ENCODE measurements at regions not wholly inside any gene's neighbourhood (a gene's known extent, or its start where the extent isn't known, plus 50 kb on each side); places are given as distances from the start of the nearest gene placed in this dataset.

DNA sequence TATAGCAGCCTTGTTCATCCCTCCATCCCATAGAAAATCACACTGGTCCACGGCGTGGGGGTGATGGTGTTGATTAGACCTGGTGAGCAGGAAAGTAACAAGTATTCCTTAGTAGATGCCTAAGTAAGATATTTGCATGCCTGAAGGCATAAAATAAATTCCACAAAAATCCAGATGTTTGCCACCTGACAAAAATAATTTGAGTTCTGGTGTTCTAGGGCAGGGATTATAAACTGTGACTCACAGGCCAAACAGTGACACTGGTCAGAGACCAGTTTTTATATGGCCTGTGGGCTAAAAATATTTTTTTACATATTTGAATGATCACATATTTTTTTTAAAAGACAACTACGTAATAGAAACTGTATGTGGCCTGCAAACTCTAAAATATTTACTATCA, 310.7 kb downstream of the RFC3 start:
- Mint-ChIP-seq H3K9me3 (peaks cover 0 to 2% (median 0%) of the 10 kb centered on the region in 9 donors), H3K4me3 (no peak overlapping the region), H3K36me3 (no peaks in the 10 kb centered on the region), H3K27ac (no peak overlapping the region), H3K27me3 (peaks cover 0 to 8% (median 0%) of the 10 kb centered on the region in 5 donors), H3K4me1 (no peaks in the 10 kb centered on the region)
- DNase-seq = no peak
- POLR2A ChIA-PET = no interaction called here
- ATAC-seq = no peak

DNA sequence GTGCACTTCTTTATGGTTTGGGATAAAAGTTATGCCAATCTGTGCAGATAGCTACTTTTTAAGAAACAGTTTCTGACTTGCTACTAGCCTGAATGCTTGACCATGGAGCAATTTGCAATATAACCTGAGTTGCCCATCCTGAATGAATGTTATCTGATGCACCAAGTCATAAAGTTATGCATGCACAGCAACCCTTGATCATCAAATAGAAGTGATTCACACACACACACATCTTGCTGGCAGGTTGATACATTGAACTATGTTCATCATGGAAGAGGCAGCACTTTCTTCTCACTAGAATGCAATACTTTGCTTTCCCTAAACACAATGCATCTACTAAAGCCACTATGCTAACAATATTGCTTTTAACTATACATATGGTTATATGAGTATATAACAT, 311.5 kb downstream of the RFC3 start:
- Mint-ChIP-seq H3K4me3 (no peak overlapping the region), H3K4me1 (no peaks in the 10 kb centered on the region), H3K36me3 (no peaks in the 10 kb centered on the region), H3K27me3 (peaks cover 0 to 8% (median 0%) of the 10 kb centered on the region in 5 donors), H3K9me3 (peaks cover 0 to 2% (median 0%) of the 10 kb centered on the region in 9 donors), H3K27ac (no peak overlapping the region)
- ATAC-seq (no peak), DNase-seq (no peak)
- POLR2A ChIA-PET = no interaction called here

DNA sequence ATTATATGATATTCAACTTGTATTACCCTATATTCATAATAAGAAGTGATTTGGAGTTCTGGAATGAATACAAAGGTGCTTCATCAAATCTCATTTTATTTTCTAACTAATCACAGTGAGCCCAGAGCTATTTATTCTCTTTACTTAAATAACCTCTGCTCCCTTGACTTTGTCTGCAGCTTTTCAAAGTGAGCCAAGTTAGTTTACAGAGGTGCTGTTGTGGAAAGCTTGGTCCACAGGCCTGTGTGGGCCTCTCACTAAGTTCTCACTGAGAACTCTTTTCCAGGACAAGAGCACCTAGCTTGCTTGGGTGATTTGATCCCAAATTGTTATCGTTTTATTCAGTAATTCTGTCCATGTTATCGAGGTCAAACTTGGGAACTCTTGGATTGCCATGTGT, 319.3 kb downstream of the RFC3 start:
- ATAC-seq (no peak), DNase-seq (no peak)
- POLR2A ChIA-PET = no interaction called here
- Mint-ChIP-seq H3K27ac (no peak overlapping the region), H3K4me1 (no peaks in the 10 kb centered on the region), H3K27me3 (peaks cover 1 to 17% (median 6%) of the 10 kb centered on the region in 5 donors), H3K4me3 (no peak overlapping the region), H3K36me3 (no peaks in the 10 kb centered on the region), H3K9me3 (peaks cover 0 to 11% (median 4%) of the 10 kb centered on the region in 9 donors)

DNA sequence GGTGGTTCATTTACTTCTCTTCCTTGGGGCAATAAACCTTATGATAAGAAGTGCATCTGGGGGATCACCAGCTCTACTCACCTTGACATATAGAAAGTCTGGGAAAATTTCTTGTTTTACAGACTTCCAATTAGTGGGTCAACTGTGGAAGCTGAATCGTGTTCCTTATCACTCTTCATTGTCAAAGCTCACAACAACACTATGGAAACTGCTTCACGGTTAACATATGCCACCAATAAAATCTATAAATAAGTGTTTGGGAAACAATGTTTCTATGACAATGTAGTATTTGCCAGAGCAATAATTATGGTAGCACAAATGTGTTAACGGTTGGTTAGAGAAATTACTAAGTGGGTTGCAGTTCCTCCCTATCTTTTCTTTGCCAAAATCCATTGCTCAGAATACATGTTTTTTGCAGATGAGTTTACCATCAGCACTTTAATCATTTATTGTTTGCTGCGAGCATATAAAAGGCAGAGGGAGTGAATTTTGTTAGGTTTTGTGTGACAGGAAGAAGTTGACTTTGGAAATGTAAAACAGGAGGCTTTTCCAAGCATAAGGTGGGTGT, 321.8 kb downstream of the RFC3 start:
- DNase-seq = no peak
- ATAC-seq = no peak
- Mint-ChIP-seq H3K27me3 (peaks cover 1 to 17% (median 8%) of the 10 kb centered on the region in 5 donors), H3K9me3 (peaks cover 0 to 10% (median 4%) of the 10 kb centered on the region in 9 donors), H3K27ac (peak overlapping the region in 1 of 10 donors; percentile 92), H3K36me3 (no peaks in the 10 kb centered on the region), H3K4me1 (no peaks in the 10 kb centered on the region), H3K4me3 (no peak overlapping the region)
- POLR2A ChIA-PET = no interaction called here

DNA sequence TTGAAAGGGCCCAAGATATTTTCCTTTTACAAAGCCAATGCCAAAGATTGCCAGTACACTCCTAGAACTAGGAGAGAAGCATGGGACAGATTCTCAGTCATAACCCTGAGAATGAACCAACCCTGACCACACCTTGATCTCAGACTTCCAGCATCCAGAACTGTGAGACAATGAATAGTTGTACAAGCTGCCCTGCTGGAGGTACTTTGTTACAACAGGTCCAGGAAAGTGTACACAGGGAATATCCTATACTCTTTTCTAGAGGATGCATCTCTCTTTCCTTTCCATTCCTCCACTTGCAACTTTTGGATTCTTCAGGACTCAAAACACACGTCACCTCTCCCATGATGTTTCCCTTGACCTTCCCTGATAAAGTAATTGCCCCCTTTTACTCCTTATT, 325.7 kb downstream of the RFC3 start:
- no peak for DNase-seq
- H3K27ac Mint-ChIP-seq = no peak overlapping the region
- no peaks in the 10 kb centered on the region for H3K4me1 Mint-ChIP-seq
- H3K27me3 Mint-ChIP-seq = peaks cover 1 to 13% (median 8%) of the 10 kb centered on the region in 5 donors
- ATAC-seq = no peak
- no peak overlapping the region for H3K4me3 Mint-ChIP-seq
- POLR2A ChIA-PET = no interaction called here
- no peaks in the 10 kb centered on the region for H3K36me3 Mint-ChIP-seq
- H3K9me3 Mint-ChIP-seq = peaks cover 0 to 5% (median 1%) of the 10 kb centered on the region in 9 donors

DNA sequence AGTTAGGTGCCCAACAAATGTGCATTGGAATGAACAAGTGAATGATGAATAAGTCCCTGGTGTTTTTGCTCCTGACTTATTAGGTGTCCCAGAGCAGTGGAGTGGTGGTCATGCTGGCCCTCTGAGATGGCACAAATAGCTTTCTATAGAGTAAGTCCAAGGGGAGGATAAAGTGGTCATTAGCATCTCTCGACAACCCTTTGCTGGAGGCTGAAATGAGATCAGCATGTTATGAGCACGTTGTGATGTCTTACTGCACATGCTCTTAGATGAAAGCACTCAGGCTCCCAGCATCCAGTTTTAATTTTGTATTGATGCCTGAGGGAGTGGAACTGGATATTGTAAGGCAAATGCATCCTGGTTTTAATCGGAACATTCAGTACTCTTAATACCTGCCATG, 326.2 kb downstream of the RFC3 start:
- Mint-ChIP-seq H3K4me3 (no peak overlapping the region), H3K36me3 (no peaks in the 10 kb centered on the region), H3K9me3 (peaks cover 0 to 2% (median 0%) of the 10 kb centered on the region in 9 donors), H3K27ac (no peak overlapping the region), H3K27me3 (peaks cover 1 to 10% (median 8%) of the 10 kb centered on the region in 5 donors), H3K4me1 (no peaks in the 10 kb centered on the region)
- ATAC-seq (no peak), DNase-seq (no peak)
- POLR2A ChIA-PET = no interaction called here

DNA sequence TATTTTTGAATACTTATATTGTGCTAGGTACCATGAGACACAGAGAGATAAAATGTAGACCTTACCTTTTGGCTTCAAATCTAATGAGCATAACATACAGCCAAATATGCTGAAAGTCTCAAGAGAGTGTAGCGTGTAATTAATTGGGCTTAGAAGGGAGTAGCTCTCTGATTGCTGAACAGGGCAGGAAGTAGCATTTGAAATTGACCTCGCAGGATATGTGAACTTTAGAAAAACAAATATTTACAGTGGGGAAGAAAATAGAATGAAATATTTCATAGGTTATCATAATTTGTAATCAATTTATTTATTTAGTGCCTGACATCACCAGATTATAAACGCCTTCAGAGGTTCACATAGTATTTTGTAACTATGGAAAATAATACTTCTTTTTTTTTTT, 327.1 kb downstream of the RFC3 start:
- POLR2A ChIA-PET = no interaction called here
- DNase-seq (no peak), ATAC-seq (no peak)
- Mint-ChIP-seq H3K27ac (no peak overlapping the region), H3K9me3 (peaks cover 0 to 2% (median 0%) of the 10 kb centered on the region in 9 donors), H3K36me3 (no peaks in the 10 kb centered on the region), H3K27me3 (peaks cover 0 to 7% (median 2%) of the 10 kb centered on the region in 5 donors), H3K4me3 (no peak overlapping the region), H3K4me1 (no peaks in the 10 kb centered on the region)

DNA sequence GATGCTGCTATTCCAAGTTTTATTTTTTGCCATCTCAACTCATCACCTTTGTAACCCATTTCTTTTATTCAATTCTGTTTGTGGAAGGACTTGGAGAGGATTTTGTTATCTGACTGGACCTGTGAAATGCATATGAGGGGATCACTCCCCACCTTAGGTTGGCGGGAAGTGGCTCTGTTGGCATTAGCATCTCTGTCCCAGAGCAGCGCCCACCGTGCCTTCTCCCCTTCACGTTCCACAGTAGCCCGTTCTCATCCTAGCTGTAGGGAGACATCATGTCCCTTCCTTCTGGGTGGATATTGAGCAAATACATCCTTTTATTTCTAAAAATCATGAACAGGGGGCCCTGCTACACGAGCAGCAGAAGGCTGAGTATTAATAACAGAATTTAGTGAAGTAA, 330.4 kb downstream of the RFC3 start:
- H3K27me3 Mint-ChIP-seq = peaks cover 0 to 16% (median 2%) of the 10 kb centered on the region in 5 donors
- H3K4me1 Mint-ChIP-seq = no peaks in the 10 kb centered on the region
- DNase-seq = no peak
- POLR2A ChIA-PET = no interaction called here
- ATAC-seq = no peak
- no peak overlapping the region for H3K27ac Mint-ChIP-seq
- no peaks in the 10 kb centered on the region for H3K36me3 Mint-ChIP-seq
- H3K4me3 Mint-ChIP-seq = no peak overlapping the region
- H3K9me3 Mint-ChIP-seq = peaks cover 0 to 3% (median 0%) of the 10 kb centered on the region in 9 donors

DNA sequence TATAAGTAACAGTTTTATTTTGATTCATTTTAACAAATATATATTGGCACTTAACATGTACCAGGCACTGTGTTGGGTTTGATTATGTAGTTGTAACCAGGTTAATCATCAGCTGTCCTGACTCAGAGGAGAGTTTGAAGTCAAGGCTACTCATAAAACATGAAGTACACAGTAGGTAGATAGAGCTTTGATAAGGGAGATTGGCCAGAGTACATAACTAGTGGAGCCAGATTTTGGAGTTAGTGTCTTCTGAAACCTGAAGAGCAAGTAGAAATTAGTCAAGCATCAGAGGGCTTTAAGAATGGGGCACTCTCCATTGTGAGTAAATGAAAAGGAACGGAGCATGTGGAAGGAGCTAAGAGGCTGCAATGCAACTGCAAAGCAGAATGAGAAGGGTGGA, 333.9 kb downstream of the RFC3 start:
- POLR2A ChIA-PET = no interaction called here
- no peak for DNase-seq
- ATAC-seq = no peak
- Mint-ChIP-seq H3K9me3 (peaks cover 0 to 3% (median 0%) of the 10 kb centered on the region in 9 donors), H3K4me1 (peaks cover 0 to 4% (median 1%) of the 10 kb centered on the region in 4 donors), H3K27me3 (peaks cover 2 to 26% (median 4%) of the 10 kb centered on the region in 5 donors), H3K36me3 (no peaks in the 10 kb centered on the region), H3K27ac (no peak overlapping the region), H3K4me3 (no peak overlapping the region)

DNA sequence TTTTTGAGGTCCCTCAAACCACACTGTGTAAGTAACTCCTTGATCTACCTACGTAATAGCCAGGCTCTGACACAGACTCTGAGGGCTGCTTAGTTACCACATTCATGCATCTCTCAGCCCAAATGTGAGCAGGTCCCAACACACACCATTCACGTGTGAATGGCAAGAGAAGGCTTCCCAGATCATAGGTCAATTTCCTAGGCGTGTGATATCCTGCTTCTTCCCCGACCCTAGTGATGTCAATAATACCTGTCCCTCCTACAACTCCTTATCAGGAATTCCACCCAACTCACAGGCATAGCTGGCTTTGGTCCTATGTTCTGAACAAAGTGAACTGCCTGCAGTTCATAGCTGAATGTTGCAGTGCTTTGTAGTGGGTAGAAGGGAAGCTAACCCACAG, 334.5 kb downstream of the RFC3 start:
- POLR2A ChIA-PET = no interaction called here

DNA sequence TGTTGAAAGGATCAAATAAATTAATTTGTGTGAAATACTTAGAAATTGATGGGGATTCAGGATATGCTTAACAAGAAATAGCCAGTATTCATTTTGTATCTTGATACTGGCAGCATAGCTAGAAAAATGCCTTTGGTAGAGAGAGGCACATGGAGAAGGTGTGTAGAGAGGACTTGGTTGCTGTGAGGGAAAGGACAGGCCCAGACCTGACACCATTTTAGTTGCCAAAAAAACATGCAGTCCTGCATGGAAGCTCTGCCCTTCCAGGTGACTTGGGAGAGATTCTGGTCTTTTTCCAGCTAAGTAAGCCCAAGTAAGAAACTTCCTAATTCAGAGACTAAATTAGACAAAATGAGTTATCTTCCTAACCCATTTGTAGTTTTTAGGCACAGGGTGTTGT, 335.0 kb downstream of the RFC3 start:
- POLR2A ChIA-PET = no interaction called here
- DNase-seq (no peak), ATAC-seq (no peak)
- Mint-ChIP-seq H3K4me3 (no peak overlapping the region), H3K27me3 (peaks cover 5 to 35% (median 10%) of the 10 kb centered on the region in 5 donors), H3K27ac (no peak overlapping the region), H3K4me1 (peaks cover 1 to 9% (median 4%) of the 10 kb centered on the region in 4 donors), H3K9me3 (peaks cover 0 to 7% (median 0%) of the 10 kb centered on the region in 9 donors), H3K36me3 (no peaks in the 10 kb centered on the region)

More for the DNA sequence above, 334.5 kb downstream of the RFC3 start:
- Mint-ChIP-seq H3K4me1 (peaks cover 1 to 9% (median 4%) of the 10 kb centered on the region in 4 donors), H3K36me3 (no peaks in the 10 kb centered on the region), H3K9me3 (peaks cover 0 to 7% (median 0%) of the 10 kb centered on the region in 9 donors), H3K27ac (peak overlapping the region in 1 of 10 donors; percentile 21), H3K4me3 (no peak overlapping the region), H3K27me3 (peaks cover 3 to 31% (median 5%) of the 10 kb centered on the region in 5 donors)
- no peak for DNase-seq
- ATAC-seq = no peak

DNA sequence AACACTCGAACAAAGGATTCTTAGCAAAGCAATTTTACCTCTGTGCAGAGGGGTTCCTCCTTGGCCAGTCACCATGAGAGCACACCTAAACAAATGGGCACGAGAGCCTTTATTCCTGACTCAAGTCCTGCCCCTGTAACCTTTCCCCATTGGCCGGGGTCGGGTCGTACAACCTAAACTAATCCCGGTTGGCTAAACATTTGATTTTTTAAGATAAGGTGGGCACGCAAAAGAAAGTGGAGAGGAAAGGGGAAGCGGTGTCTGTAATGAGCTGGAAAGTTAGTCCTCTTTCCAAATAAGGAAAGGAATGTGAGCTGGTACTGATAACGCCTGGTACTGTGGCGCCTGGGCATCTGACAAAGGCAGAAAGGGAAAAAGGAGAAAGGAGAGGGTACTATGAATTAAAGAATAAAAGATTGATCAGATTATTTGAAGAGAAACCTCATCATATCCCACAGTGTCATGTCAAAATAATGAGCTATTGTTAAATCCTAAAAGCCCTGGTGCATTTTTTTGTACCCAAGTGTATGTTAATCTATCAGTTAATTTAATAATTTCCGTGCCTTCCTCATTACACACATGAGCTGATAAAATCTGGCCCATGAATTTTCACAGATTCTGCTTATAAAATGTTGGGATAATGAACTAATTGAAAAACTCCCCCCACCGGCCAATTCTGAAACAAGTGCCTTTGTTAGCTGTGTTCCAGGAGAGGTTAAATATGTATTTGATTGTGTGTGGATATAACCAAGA, 335.7 kb downstream of the RFC3 start:
- POLR2A ChIA-PET = no interaction called here
- ATAC-seq (no peak), DNase-seq (no peak)
- Mint-ChIP-seq H3K36me3 (peaks cover 0 to 3% (median 0%) of the 10 kb centered on the region in 3 donors), H3K4me3 (no peak overlapping the region), H3K27ac (no peak overlapping the region), H3K4me1 (peaks cover 1 to 9% (median 4%) of the 10 kb centered on the region in 4 donors), H3K27me3 (peaks cover 7 to 35% (median 12%) of the 10 kb centered on the region in 5 donors), H3K9me3 (peaks cover 0 to 7% (median 1%) of the 10 kb centered on the region in 9 donors)

DNA sequence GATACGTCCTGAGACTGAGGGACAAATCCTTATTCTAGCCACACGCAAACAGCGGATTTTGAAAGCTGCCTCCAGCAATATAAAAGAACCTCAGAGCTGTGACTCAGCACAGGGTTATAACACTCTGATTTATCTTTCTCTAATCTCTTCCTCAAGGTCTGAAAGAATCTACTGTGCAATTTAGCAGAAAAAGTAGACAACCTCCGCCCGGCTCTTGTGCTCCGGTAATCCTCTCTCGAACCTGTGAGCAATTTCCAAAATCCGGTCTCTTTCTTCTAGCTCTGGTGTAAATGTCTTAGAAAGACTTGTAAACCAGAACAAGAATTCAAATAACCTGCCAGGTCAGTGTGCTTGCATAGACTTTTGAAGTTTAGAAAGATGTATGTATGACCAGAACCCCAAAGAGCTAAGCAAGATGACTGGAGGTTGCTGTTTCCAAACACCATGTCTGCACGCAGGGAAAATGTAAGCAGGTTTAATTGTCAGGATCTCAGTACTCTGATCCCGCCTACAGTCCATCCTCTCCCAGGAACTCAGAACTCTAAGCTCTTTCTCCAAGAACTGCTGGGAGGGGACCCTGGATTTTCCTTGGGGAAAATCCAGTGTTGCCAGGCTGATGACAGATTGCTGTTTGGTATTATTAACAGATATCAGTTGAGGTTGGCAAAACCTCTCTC, 338.1 kb downstream of the RFC3 start:
- ATAC-seq = no peak
- Mint-ChIP-seq H3K4me3 (no peak overlapping the region), H3K9me3 (peaks cover 0 to 12% (median 5%) of the 10 kb centered on the region in 9 donors), H3K27me3 (peaks cover 11 to 55% (median 23%) of the 10 kb centered on the region in 5 donors), H3K4me1 (peaks cover 1 to 9% (median 4%) of the 10 kb centered on the region in 4 donors), H3K36me3 (peaks cover 0 to 4% (median 0%) of the 10 kb centered on the region in 3 donors), H3K27ac (no peak overlapping the region)
- POLR2A ChIA-PET = interaction anchor here (0.7 kb wide), 1 partner anchor 39 kb away, joined by 3 read pairs; no protein-coding TSS in a partner anchor
- DNase-seq = no peak

Measured in naive thymus-derived CD8-positive, alpha-beta T cell (primary cell).